ENCODE measurements at regions not wholly inside any gene's neighbourhood (a gene's known extent, or its start where the extent isn't known, plus 50 kb on each side); places are given as distances from the start of the nearest gene placed in this dataset.

- TF ChIP-seq CTCF (conservative IDR thresholded peaks at IDR 0.05) (no peak), ZFX (IDR thresholded peaks at IDR 0.05) (no peak)
These were observed 535.3 kb upstream of the RPS6KA3 start for GRCh38 chrX:20802036-20802435.
